ENCODE measurements at regions not wholly inside any gene's neighbourhood (a gene's known extent, or its start where the extent isn't known, plus 50 kb on each side); places are given as distances from the start of the nearest gene placed in this dataset.

DNA sequence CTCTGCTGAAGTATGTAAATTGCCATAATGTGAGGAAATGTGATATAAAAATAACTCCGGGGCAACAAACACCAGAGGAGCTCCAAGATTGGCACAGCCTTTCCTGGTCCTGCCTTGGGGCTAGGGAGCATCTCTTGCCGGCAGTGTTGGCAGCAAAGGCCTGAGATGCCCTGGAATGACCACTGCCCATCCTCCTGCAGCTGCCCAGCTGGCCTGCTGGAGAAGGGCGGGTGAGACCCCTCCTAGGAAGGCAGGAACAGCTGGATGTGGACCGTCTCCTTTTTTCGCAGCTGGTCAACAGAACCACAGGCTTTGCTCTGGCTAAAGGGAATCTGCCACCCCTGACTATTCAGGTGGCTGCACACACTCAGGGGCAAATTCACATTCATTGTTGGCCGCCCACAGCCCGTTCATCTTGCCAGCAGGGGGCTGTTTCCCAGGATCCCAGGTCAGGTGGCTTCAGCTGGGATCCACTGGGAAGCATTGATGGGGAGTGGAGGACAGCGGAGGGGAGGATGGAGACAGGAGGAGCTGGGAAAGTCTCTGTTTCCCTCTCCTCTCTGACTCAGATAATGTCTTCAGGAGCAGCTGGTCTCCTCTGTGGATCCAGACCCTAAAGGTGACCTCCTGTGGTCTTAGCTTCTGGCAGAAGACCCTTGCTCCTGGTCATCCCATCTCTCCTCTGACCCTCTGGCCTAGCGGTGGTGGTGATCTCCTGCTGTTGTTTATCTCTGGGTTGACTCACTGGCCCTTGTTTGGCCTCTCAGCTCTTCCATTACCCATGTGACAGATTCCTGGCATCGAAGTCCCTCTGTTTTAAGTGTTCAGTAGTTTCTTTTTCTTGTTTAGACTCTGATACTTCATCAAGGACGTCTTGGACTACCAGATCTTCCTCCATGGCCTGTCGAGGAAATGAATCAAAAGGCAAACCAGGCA lies 336.7 kb downstream of the DHX35 start:
- no peaks in the 10 kb centered on the region for H3K27me3 ChIP-seq (ENCODE audit: control insufficient read depth, insufficient read depth, low read length)
- no peak overlapping the region for H3K9ac ChIP-seq
- H3K4me1 ChIP-seq: no peaks in the 10 kb centered on the region
- H3K4me3 ChIP-seq (ENCODE audit: low read depth, low read length): no peak overlapping the region
- no peak overlapping the region for H3K27ac ChIP-seq
- H3K4me2 ChIP-seq (ENCODE audit: low read length): no peak overlapping the region
- H3K36me3 ChIP-seq (ENCODE audit: control insufficient read depth, insufficient read depth, low read length): no peaks in the 10 kb centered on the region
- TF ChIP-seq, protein P1, sequence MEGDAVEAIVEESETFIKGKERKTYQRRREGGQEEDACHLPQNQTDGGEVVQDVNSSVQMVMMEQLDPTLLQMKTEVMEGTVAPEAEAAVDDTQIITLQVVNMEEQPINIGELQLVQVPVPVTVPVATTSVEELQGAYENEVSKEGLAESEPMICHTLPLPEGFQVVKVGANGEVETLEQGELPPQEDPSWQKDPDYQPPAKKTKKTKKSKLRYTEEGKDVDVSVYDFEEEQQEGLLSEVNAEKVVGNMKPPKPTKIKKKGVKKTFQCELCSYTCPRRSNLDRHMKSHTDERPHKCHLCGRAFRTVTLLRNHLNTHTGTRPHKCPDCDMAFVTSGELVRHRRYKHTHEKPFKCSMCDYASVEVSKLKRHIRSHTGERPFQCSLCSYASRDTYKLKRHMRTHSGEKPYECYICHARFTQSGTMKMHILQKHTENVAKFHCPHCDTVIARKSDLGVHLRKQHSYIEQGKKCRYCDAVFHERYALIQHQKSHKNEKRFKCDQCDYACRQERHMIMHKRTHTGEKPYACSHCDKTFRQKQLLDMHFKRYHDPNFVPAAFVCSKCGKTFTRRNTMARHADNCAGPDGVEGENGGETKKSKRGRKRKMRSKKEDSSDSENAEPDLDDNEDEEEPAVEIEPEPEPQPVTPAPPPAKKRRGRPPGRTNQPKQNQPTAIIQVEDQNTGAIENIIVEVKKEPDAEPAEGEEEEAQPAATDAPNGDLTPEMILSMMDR (IDR thresholded peaks at IDR 0.05): no peak
- H3K79me2 ChIP-seq: no peaks in the 10 kb centered on the region
- no peaks in the 10 kb centered on the region for H3K9me3 ChIP-seq (ENCODE audit: control insufficient read depth, low read length)
- no peak overlapping the region for H2AFZ ChIP-seq

DNA sequence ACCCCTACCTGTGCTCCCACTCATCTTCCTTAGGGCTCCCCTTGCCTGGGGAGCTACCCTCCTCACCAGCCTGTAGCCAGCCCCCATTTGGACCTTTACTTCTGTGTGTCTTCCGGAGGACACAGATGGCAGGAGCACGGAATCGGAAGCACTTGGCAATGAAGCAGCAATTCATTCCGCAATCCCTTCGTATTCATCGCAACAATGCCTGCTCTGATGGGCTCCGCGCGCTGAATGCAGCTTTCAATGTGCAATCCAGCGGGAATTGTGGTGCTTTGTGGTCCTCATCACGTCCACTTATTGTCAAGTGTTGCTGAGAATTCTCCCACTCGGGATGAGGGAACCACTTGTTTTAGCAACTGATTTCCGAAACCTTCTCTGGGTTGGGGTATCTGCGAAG lies 336.0 kb downstream of the DHX35 start:
- Histone ChIP-seq H3K36me3 (ENCODE audit: control insufficient read depth, insufficient read depth, low read length) (no peaks in the 10 kb centered on the region), H3K79me2 (no peaks in the 10 kb centered on the region), H3K9ac (no peak overlapping the region), H3K4me3 (ENCODE audit: low read depth, low read length) (no peak overlapping the region), H3K4me1 (no peaks in the 10 kb centered on the region), H3K4me2 (ENCODE audit: low read length) (no peak overlapping the region), H3K9me3 (ENCODE audit: control insufficient read depth, low read length) (no peaks in the 10 kb centered on the region), H3K27ac (no peak overlapping the region), H3K27me3 (ENCODE audit: control insufficient read depth, insufficient read depth, low read length) (no peaks in the 10 kb centered on the region), H2AFZ (no peak overlapping the region)
- TF ChIP-seq, protein P1 (IDR thresholded peaks at IDR 0.05): no peak

DNA sequence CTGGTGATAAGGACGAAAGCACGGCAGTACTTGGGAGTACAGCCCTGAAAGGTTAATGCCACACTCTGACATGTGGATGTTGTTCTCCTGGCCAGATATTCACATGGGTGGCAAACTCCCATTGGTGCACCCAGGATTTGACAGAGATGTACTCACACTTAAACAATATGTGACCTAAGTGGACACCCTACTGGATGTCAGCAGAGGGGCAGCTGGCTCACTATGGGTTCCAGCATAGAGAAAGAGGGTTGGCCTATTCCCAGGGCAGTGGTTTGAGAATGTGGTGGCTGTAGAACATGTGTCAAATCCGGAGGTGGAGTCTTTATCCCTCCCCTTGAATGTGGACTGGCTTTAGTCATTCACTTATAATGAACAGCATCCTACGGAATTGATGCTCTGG lies 333.2 kb downstream of the DHX35 start:
- TF ChIP-seq, protein P1 (IDR thresholded peaks at IDR 0.05): no peak
- H3K79me2 ChIP-seq: no peaks in the 10 kb centered on the region
- no peaks in the 10 kb centered on the region for H3K4me1 ChIP-seq
- H3K27ac ChIP-seq: no peak overlapping the region
- H3K9ac ChIP-seq: no peak overlapping the region
- H3K27me3 ChIP-seq (ENCODE audit: control insufficient read depth, insufficient read depth, low read length): no peaks in the 10 kb centered on the region
- H3K9me3 ChIP-seq (ENCODE audit: control insufficient read depth, low read length): no peaks in the 10 kb centered on the region
- H3K4me3 ChIP-seq (ENCODE audit: low read depth, low read length): no peak overlapping the region
- H2AFZ ChIP-seq: no peak overlapping the region
- no peak overlapping the region for H3K4me2 ChIP-seq (ENCODE audit: low read length)
- no peaks in the 10 kb centered on the region for H3K36me3 ChIP-seq (ENCODE audit: control insufficient read depth, insufficient read depth, low read length)

DNA sequence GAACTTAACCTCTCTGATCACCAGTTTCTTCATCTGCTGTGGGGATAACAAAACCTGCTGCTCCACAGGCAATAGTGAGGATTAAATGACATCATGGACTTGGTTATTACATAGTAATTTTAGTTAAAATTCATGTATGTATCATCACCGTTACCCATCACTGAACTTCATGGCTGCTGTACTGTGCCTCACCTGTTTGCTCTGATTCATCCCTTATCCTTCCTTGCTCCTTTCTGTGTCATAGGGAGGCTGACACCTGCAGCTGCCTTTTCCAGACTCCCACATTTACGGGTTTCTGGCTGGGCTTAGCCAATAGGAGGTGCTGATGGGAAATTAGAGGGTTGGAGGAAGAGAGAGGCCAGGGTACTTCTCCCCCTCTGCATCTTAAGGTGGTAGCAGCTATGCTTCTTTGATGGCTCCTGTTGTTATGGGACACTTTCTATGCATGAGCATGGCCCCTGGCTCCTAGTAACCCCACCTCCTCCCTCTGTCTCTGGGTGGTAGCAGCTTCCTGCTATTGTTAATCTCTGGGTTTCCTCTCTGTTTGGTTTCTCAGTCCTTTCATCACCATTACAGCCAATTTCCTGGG lies 332.1 kb downstream of the DHX35 start:
- no peaks in the 10 kb centered on the region for H3K79me2 ChIP-seq
- H3K4me3 ChIP-seq (ENCODE audit: low read depth, low read length): no peak overlapping the region
- no peaks in the 10 kb centered on the region for H3K9me3 ChIP-seq (ENCODE audit: control insufficient read depth, low read length)

More for the DNA sequence above, 332.1 kb downstream of the DHX35 start:
- H3K4me2 ChIP-seq (ENCODE audit: low read length): no peak overlapping the region
- TF ChIP-seq, protein P1 (IDR thresholded peaks at IDR 0.05): no peak
- no peaks in the 10 kb centered on the region for H3K27me3 ChIP-seq (ENCODE audit: control insufficient read depth, insufficient read depth, low read length)
- H3K4me1 ChIP-seq: peaks cover 6% of the 10 kb centered on the region
- no peak overlapping the region for H3K27ac ChIP-seq
- H3K36me3 ChIP-seq (ENCODE audit: control insufficient read depth, insufficient read depth, low read length): no peaks in the 10 kb centered on the region
- no peak overlapping the region for H2AFZ ChIP-seq
- H3K9ac ChIP-seq: no peak overlapping the region

Data from parathyroid adenoma (tissue), 2 donors.